GM12864 (cell line): ENCODE measurements at regions not wholly inside any gene's neighbourhood (a gene's known extent, or its start where the extent isn't known, plus 50 kb on each side); places are given as distances from the start of the nearest gene placed in this dataset.

Source experiments
- DNase-seq: peaks from one replicate; pipeline ENCODE4 v3.0.0-alpha.2; 2011; ENCODE audit warnings: low read depth
- H3K4me3 ChIP-seq: 2 replicates; pipeline ENCODE4 v1.5.1; 2011; ENCODE audit warnings: mild to moderate bottlenecking, low read depth, low read length, control low read depth
- TF ChIP-seq, protein P1 (sequence below): IDR thresholded peaks from 2 replicates; pipeline ENCODE4 v1.5.1; 2011; ENCODE audit warnings: low read depth, mild to moderate bottlenecking, moderate library complexity, low read length, control low read depth, inconsistent platforms; ENCODE audit errors: missing control alignments

DNA sequence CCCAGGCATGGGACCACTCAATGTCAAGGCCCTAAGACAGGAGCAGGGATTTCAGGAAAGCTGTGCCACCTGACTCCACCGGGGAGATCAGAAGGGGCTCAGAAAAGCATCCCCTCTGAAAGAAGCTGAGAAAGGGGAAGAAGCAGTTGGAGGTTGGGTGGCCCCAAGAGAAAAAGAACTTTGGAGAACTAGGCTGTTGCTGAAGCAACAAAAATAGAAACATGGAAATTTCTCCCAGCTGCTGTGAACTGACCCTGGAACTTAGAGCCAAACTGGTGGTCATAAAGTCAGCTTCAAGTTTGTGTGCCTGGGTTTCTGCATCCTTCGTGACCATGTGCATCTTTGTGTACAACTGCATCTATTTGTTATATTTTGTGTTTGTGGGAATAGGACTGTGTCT is 534.5 kb downstream of the MAFB start:
- H3K4me3 ChIP-seq: no peak overlapping the region
- TF ChIP-seq, protein P1, sequence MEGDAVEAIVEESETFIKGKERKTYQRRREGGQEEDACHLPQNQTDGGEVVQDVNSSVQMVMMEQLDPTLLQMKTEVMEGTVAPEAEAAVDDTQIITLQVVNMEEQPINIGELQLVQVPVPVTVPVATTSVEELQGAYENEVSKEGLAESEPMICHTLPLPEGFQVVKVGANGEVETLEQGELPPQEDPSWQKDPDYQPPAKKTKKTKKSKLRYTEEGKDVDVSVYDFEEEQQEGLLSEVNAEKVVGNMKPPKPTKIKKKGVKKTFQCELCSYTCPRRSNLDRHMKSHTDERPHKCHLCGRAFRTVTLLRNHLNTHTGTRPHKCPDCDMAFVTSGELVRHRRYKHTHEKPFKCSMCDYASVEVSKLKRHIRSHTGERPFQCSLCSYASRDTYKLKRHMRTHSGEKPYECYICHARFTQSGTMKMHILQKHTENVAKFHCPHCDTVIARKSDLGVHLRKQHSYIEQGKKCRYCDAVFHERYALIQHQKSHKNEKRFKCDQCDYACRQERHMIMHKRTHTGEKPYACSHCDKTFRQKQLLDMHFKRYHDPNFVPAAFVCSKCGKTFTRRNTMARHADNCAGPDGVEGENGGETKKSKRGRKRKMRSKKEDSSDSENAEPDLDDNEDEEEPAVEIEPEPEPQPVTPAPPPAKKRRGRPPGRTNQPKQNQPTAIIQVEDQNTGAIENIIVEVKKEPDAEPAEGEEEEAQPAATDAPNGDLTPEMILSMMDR: no peak
- DNase-seq: no peak

DNA sequence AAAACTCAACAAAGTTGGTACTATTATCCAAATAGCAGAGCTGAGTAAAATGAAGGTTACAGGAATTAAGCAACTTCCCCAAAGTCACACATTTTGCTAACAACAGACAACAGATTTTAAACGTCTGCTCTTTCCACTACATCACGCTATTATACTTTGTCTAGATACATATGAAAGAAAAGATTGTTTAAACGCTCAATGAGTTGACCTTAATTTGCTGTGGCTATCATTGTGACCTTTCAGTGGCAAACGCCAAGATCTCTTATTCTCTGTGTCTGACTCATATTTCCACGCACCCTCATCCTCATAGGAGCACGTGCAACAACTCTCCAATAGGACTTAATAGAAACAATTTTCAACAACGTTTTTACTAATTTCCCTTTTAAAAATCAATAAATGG is 540.1 kb downstream of the MAFB start:
- no peak overlapping the region for H3K4me3 ChIP-seq
- TF ChIP-seq, protein P1: no peak
- no peak for DNase-seq

DNA sequence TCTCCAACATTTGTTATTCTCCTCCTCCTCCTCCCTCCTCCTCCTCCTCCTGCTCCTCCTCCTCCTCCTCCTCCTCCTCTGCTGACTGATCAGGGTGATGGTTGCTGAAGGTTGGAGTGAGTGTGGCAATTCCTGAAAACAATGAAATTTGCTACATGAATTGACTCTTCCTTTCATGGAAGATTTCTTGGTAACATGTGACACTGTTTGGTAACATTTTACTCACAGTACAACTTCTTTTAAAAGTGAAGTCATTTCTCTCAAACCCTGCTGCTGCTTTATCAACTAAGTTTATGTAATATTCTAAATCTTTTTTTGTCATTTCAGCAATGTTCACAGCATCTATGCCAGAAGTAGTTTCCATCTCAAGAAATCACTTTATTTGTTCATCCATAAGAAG is 543.0 kb downstream of the MAFB start:
- TF ChIP-seq, protein P1: no peak
- no peak for DNase-seq
- no peak overlapping the region for H3K4me3 ChIP-seq

DNA sequence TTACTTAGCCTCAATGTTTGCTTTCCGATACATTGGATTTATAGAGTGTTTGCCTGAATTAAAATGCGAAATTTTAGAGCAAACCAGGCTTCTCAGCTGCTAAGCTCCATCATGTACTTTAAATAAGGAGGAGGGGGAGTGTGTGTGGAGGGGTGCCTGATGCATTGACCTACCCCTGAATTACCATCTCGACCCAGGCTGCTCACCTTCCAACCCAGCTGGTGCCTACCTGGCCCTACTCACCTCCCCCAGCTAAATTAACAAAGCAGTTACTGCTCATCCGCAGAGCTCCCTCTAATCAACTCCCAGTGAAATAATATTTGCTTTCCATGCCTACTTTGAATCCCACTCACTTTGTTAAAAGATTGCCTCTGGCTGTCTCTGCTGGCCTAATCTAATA is 544.5 kb downstream of the MAFB start:
- H3K4me3 ChIP-seq: no peak overlapping the region
- TF ChIP-seq, protein P1: no peak
- DNase-seq: no peak

DNA sequence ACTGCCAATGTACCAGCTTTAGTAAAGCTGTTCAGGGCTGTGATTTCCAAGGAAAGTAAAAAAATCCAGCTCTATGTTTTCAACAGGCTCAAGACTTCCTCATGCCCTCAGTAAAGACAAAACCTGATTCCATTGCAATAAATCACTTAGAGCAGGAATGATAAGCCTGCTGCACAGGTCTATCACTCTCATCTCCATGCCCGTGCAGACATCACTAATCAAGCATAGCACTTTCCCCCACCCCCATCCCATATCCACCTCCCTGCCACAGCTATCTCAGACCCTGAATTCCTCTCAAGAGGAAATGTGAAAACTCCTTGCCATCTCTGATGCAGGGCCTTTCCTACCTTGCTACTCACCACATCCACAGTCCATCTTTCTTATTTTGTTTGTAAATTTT is 554.9 kb downstream of the MAFB start:
- no peak overlapping the region for H3K4me3 ChIP-seq
- TF ChIP-seq, protein P1: no peak
- DNase-seq: no peak

DNA sequence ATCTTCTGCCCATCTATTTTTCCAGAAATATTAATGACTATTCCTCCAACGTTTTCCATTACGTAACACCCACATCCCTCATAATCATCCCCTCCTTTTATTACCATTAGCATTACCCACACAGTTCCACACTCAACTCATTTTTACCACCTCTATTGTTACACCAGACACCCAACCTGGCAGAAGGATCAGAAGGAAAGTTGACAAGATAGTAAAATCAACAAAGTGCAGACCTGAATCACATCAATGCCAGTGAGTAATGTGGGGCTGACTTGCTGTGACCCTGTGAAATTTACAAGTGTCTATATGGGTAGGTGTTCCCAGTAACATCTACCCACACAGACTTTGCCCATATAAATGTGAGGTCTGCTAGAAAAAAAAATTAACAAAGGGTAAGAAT is 568.2 kb downstream of the MAFB start:
- no peak for DNase-seq
- H3K4me3 ChIP-seq: no peak overlapping the region
- TF ChIP-seq, protein P1: no peak

DNA sequence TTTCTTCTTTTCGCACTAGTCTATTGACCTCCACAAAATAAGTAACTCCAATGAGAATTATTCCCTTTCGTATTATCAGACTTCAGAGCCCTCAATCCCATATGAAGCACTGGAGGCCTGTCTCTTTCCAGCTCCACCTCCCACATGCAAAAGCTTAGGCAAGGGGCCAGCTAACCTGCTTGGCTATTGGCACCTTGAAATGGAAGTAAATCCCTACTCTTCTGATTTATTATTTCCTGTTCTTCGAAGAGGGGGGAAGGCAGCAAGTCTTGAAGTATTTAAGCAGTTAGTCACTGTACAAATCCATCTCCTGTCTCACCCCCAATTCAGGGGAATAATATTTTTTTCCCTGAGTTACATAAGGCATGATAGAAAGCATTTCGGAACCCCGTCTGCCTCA is 577.8 kb downstream of the MAFB start:
- H3K4me3 ChIP-seq: no peak overlapping the region
- DNase-seq: no peak
- TF ChIP-seq, protein P1: no peak
